AG04450 (cell line): ENCODE measurements at regions not wholly inside any gene's neighbourhood (a gene's known extent, or its start where the extent isn't known, plus 50 kb on each side); places are given as distances from the start of the nearest gene placed in this dataset.
A peak's percentile ranks its signal among the peaks of the same experiment; 100 is the strongest.

Source experiments
- CTCF ChIA-PET: fragments of 300-600, 350-600 bp; formaldehyde crosslinking; extraction: SDS; loops from one replicate; lab custom pipeline; 2022; ENCODE audit warnings: antibody characterized with exemption, inconsistent platforms; lab: Charles Lee
- POLR2A ChIA-PET: fragments of 350-600 bp; formaldehyde crosslinking; extraction: SDS; loops from one replicate; lab custom pipeline; 2021; ENCODE audit warnings: antibody characterized with exemption, inconsistent platforms; lab: Yijun Ruan, JAX
- DNase-seq: peaks from one replicate; pipeline ENCODE4 v3.0.0-alpha.2; 2011; ENCODE audit warnings: low read depth, low spot score
- H3K27ac ChIP-seq: one replicate; pipeline ENCODE4 v1.5.1; 2012; ENCODE audit warnings: low read depth, low read length, control low read depth
- H3K27me3 ChIP-seq: one replicate; pipeline ENCODE4 v1.6.0; 2012; ENCODE audit warnings: low read length; ENCODE audit not compliant: control insufficient read depth, insufficient read depth
- H3K4me3 ChIP-seq: 2 replicates; pipeline ENCODE4 v1.5.1; 2011; ENCODE audit warnings: mild to moderate bottlenecking, low read depth, low read length, control low read depth
- H3K9me3 ChIP-seq: 2 replicates; pipeline ENCODE4 v1.5.1; 2012; ENCODE audit warnings: low read length; ENCODE audit not compliant: control insufficient read depth, insufficient read depth
- CTCF ChIP-seq: IDR thresholded peaks from 2 replicates; pipeline ENCODE4 v1.5.1; 2011; ENCODE audit warnings: low read depth, low read length, control low read depth, inconsistent platforms

DNA sequence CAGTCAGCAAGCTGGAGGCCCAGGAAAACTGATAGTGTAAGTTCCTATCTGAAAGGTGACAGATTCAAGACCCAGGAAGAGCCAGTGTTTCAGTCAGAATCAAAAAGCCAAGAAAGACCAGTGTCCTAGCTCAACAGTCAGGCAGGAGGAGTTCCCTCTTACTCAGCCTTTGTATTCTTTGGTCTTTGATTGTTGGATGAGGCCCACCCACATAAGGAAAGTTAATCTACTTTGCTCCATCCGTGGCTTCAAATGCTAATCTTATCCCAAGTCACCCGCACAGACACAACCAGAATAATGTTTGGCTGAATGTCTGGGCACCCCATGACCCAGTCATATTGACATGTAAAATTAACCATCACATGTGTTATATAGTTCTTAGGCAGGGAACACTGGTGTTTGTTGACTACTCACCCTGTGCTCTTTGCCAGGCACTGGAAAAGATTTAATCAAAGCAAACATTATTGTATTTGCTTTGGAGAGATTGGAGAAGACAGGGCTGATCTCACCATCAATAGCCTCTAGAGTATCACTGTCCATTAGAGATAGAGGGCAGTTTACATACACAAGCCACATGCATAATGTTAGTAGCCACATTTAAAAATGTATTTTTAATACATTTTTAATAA, 96.3 kb upstream of the KCNN2 start:
- POLR2A ChIA-PET: no interaction called here
- Histone ChIP-seq H3K27me3 (no peaks in the 10 kb centered on the region), H3K9me3 (no peaks in the 10 kb centered on the region), H3K4me3 (no peak overlapping the region), H3K27ac (no peak overlapping the region)
- DNase-seq: no peak
- TF ChIP-seq CTCF: no peak
- CTCF ChIA-PET: no interaction called here

DNA sequence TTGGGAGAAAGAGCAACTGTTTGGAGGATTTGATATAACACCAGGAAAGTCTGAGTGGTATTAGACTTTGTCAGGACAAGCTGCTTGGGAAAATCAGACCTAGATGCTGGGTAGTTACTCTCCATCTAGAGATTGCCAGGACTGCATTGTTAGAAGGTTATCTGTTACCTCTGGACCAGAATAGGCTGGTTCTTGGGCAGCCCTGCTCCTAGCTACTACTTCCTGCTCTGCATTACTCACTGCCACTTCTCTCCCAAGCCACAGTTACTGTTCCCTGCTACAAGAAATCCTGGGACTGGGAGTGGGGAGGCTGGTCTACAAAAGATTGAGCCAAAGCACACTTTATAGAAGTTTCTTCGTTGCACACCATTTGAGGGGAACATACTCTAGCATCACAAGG, 95.5 kb upstream of the KCNN2 start:
- DNase-seq: no peak
- Histone ChIP-seq H3K27me3 (no peaks in the 10 kb centered on the region), H3K9me3 (no peaks in the 10 kb centered on the region), H3K4me3 (no peak overlapping the region), H3K27ac (no peak overlapping the region)
- POLR2A ChIA-PET: no interaction called here
- CTCF ChIA-PET: interaction anchor here (1.1 kb wide), 1 partner anchor 16 kb away, joined by 3 read pairs; no protein-coding TSS in a partner anchor
- TF ChIP-seq CTCF: no peak

DNA sequence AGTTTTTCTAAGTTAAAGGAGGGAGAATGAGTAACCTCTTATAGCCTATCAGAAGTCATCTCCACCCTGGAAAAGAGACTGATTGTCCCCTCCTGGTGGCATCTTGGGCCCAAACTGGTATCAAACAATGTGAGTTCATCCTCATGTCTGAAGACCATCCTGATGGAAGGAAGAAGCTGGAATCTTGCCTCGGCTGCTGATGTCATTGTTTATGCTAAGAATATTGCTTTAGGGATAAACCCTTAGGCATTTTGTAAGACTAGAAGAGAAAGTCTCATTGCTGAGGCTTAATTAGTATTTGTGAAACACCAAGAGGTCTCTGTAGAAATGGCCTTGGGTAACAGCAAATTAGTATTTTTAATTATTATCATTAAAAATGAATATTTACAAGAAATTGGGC, 65.7 kb upstream of the KCNN2 start:
- H3K9me3 ChIP-seq: peaks cover 4% of the 10 kb centered on the region; the same call in 1 of the 2 replicates
- ChIA-PET CTCF (interaction anchor here (0.6 to 1.5 kb wide), 3 partner anchors 9 to 186 kb away, joined by 3 to 4 read pairs (median 3); no protein-coding TSS in a partner anchor), POLR2A (no interaction called here)
- no peak for TF ChIP-seq CTCF
- H3K4me3 ChIP-seq: no peak overlapping the region
- H3K27me3 ChIP-seq: no peaks in the 10 kb centered on the region
- H3K27ac ChIP-seq: no peak overlapping the region
- peak; percentile 34 for DNase-seq

GRCh38 chr5:114297915-114298314, 64.0 kb upstream of the KCNN2 start:
- Histone ChIP-seq H3K27ac (no peak overlapping the region), H3K9me3 (peaks cover 4% of the 10 kb centered on the region; the same call in 1 of the 2 replicates), H3K27me3 (no peaks in the 10 kb centered on the region), H3K4me3 (no peak overlapping the region)
- CTCF ChIA-PET: no interaction called here
- POLR2A ChIA-PET: no interaction called here
- no peak for DNase-seq
- no peak for TF ChIP-seq CTCF

DNA sequence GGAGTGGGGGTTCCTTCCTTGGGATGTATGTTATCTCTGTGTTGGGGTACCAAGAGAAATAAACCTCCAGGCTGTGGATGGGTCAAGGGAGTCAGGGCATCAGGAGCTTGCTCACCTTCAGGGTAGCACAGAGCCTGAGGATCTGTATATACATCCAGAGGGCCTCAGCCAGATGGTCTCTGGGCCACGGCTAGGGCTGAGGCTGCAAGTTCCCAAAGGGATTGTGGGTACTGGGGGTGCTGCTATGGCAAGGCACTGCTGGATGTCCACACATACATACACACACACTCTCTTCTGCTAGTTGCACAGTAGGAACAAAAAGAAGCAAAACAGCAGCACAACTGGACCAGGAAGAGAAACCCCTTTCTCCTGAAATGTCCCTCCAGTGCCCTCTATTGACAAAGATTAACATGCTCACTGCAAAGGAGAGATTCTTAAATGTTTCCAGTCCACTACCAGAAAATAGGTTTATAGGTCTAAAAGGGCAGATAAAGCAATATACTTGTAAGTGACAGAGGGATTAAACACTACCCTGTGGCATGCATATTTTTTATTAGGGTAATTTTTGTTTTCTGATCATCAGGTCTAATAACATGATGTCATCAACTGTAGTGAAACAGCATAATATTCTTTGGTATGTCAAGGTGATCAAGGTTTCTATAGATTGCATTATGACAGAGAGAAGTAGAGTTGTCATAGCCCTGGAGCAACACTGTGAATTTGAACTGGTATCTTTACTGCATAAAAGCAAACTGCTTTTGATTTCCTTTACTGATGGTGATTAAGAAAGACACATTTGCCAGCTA, 56.3 kb upstream of the KCNN2 start:
- no peaks in the 10 kb centered on the region for H3K9me3 ChIP-seq
- no peak overlapping the region for H3K27ac ChIP-seq
- TF ChIP-seq CTCF: peak; percentile 78
- CTCF ChIA-PET: interaction anchor here (0.7 to 1.8 kb wide), 11 partner anchors 9 to 792 kb away, joined by 3 to 16 read pairs (median 3); no protein-coding TSS in a partner anchor
- H3K27me3 ChIP-seq: no peaks in the 10 kb centered on the region
- POLR2A ChIA-PET: no interaction called here
- DNase-seq: peak; percentile 30
- H3K4me3 ChIP-seq: no peak overlapping the region
